Stimulated activated CD4-positive, alpha-beta T cell treated with anti-CD3 and anti-CD28 coated beads, Interleukin-12 subunit alpha, Interleukin-12 subunit beta, amount 100 ng/mL, for 4 hours (primary cell): ENCODE measurements at regions not wholly inside any gene's neighbourhood (a gene's known extent, or its start where the extent isn't known, plus 50 kb on each side); places are given as distances from the start of the nearest gene placed in this dataset.
"Not testable (repeated sequence)": the region's sequence is repeated elsewhere in the genome, so short reads cannot be mapped to it uniquely, and the experiment has no call there.

Experiments used
- DNase-seq: peaks from one replicate; pipeline ENCODE4 v3.0.0-alpha.2; 2020

- no peak for DNase-seq
Measured at GRCh38 chr20:7723284-7723683, 217.0 kb downstream of the HAO1 start.

GRCh38 chr20:7728338-7728737 lies 211.9 kb downstream of the HAO1 start:
- no peak for DNase-seq

DNA sequence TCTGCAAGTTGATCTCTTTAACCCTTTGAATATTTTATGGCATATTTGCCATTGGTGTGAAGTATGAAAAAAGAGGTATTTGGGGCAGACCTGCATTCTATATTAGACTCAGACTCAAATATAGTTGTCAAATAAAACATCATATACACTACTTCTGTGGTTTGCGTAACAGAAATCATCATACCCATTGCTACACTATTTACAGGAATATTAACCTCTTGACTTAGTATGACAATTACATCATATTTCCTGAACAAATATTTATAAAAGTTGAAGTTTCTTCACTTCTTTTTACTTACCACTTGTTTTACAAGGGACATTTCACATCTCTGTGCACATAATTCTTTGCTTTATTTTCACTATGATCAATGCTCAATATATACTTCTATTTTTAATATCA lies 206.0 kb downstream of the HAO1 start:
- no peak for DNase-seq

DNA sequence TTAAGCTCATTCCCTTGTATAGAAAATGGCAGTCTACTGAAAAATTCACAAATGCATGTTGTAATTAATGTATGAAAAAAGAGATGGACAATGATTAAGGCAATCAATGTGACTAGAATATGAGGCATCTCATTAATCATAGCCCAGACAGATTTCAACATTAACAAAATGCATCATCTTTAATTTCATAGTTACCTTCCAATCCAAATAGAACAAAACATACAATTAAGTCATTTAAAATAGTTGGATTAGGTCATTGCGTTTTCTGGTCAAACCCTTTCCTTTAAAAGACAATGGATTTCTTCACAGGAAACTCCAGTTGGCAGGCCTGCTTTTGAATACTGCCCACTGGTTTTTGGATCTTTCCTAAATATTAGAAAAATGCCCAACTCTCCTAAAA lies 203.9 kb downstream of the HAO1 start:
- DNase-seq: no peak

- DNase-seq: no peak
Measured at GRCh38 chr20:7741866-7742265, 198.4 kb downstream of the HAO1 start.

DNA sequence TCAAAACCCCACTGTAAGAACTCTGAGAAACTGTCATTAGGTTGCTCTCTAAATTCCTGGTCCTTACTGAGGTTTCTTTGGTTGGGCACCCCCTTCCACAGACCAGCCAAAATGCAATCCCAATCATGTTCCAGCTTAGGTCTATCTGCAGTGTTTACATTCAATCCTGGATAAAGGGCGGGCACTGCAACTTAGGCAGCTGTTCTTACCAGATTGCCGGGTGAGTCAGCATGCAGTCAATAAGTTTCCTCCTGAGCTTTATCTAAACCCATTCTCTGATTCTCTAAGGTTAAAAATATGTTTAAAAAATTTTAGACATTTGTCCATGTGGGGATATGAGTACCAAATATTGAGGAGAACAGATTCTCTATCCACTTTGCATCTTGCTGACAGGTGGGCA lies 197.8 kb downstream of the HAO1 start:
- DNase-seq: no peak

- DNase-seq: no peak
Measured at GRCh38 chr20:7744411-7744810, 195.8 kb downstream of the HAO1 start.

GRCh38 chr20:7748624-7749023 lies 191.6 kb downstream of the HAO1 start:
- no peak for DNase-seq

- no peak for DNase-seq
Measured at GRCh38 chr20:7754102-7754501, 186.2 kb downstream of the HAO1 start.

- DNase-seq: no peak
Measured at GRCh38 chr20:7758406-7758805, 181.9 kb downstream of the HAO1 start.

GRCh38 chr20:7760247-7761031 lies 179.8 kb downstream of the HAO1 start:
- no peak for DNase-seq

DNA sequence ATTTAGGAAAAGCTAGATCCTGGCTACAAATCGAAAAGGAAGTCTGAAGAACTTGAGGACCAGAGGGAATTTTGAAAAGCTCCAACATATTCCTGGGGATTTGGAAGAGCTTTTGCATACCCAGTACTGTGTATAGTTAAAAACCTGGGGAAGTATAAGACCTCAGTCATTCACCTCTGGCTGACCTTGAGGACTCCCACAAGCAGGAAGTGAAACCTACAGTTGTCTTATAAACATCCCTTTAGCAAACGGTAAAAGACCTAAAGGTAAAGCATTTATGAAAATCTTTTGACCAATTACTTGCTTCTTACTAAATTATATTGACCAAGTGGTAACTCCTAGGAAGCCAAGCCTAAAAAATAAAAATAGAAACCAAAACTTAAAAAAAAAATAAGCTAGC lies 175.0 kb downstream of the HAO1 start:
- no peak for DNase-seq

- DNase-seq: no peak
Measured at GRCh38 chr20:7770046-7770445, 170.2 kb downstream of the HAO1 start.

DNA sequence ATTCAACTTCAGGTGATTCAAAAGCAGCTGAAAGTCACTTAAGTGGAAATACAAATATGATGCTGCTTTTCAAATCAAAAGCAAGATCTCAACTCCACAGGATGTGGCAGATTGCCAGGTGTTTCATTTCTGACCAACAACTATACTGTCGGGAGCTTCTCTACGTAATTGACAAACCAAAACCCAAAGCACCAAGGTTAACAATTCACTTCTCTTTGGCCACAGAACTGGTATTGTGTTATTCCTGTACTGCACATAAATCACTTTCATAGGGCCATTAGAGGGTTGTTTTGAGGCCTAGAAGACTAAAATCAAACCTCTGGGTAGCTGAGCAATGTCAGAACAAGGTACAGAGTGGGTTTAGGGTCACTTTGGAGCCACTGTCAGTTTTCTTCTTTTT lies 169.7 kb downstream of the HAO1 start:
- DNase-seq: no peak

DNA sequence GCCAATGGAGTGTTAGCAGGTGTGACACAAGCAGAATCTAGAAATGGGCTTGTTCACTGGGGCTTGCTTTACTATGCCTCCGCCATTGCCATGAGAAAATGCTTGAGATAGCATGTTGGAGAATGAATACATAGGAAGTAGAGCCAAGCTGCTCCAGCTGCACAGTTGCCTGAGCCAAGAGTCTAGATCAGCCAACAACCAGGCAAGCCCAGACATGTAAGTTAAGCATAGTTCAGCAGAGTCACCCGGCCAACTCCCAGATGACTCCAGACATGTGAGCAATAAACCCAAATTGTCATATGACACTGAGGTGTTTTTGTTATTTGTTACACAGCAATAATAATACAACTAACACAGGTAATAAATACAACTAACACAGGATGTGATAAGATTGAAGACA lies 167.9 kb downstream of the HAO1 start:
- no peak for DNase-seq

DNA sequence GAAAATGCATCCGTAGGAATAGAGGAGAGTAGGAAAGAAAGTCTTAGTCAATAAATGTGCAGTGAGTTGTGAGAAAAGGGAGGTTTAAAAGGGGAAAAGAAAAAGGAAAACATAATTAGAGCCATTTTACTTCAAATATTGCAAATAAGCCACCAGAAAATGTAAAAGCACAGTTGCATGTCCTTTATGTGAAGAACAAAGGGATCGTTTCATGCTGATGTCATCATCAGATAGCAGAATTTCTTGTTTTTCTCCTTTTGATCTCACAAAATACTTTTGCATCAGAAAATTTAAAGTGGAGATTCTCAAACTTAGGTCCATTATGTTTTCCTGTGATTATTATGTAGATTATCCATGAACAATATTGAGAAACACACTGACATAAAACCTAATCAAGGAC lies 166.7 kb downstream of the HAO1 start:
- DNase-seq: no peak

DNA sequence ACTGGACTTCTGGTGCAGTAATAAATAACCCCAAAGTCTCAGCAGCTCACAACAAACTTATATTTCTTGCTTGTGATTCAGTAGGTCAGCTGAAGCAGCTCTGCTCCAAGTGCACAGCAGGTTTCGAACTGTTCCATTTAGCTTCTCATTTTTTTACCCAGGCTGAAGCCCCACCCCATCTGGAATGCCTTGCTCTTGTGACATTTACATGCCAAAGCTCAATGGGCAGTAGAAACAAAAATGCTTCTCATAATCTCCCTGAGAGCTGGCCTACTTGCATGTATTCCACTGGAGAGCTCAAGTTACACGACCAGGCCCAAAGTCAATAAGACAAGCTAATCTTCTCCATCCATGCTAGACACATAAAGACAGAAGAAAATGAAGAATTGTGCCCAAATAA lies 165.2 kb downstream of the HAO1 start:
- no peak for DNase-seq

DNA sequence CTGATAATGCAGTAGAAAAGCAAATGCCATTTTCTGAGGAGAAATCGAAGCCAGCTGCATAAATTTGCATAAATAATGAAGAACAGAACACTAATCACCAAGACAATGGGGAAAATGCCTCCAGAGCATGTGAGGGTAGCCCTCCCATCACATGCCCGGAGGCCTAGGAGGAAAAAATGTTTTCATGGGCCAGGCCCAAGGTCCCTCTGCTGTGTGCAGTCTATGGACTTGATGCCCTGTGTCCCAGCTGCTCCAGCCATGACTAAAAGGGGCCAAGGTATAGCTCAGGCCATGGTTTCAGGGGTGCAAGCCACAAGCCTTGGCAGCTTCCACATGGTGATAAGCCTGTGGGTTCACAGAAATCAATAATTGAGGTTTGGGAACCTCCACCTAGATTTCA lies 164.1 kb downstream of the HAO1 start:
- no peak for DNase-seq

- no peak for DNase-seq
Measured at GRCh38 chr20:7790189-7790588, 150.1 kb downstream of the HAO1 start.

GRCh38 chr20:7792150-7792869 lies 147.9 kb downstream of the HAO1 start:
- DNase-seq: no peak

- no peak for DNase-seq
Measured at GRCh38 chr20:7798176-7798575, 142.1 kb downstream of the HAO1 start.

DNA sequence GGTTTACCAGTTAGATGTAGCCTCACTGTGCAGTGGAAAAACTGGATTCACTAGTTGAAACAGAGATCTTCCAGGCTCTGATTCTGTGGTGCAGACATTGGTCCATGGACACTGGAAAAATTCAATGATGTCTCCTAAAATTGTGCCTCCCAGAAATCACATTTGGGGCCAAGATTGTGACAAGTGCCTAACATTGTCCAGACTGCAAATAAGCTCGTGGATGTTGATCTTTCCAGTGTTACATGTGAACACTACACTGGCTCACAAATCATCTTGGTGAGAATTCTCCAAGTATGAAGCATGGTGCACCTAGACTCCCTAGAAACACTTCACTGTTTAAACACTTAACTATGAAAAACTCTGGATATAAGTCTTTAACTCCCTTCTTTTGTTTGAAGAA lies 140.4 kb downstream of the HAO1 start:
- DNase-seq: no peak

DNA sequence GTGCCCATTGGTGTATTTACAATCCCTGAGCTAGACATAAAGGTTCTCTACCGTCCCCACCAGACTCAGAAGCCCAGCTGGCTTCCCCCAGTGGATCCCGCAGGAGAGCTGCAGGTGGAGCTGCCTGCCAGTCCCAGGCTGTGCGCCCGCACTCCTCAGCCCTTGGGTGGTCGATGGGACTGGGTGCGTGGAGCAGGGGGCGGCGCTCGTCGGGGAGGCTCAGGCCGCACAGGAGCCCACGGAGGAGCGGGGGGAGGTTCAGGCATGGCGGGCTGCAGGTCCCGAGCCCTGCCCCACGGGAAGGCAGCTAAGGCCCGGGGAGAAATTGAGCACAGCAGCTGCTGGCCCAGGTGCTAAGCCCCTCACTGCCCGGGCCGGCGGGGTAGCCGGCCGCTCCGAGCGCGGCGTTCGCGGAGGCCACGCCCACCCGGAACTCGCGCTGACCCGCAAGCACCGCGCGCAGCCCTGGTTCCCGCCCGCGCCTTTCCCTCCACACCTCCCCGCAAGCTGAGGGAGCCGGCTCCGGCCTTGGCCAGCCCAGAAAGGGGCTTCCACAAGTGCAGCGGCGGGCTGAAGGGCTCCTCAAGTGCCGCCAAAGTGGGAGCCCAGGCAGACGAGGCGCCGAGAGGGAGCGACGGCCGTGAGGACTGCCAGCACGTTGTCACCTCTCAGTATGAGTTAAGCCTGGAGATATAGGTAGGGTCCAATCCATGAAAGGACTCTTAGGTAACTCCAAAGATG lies 136.7 kb downstream of the HAO1 start:
- DNase-seq: not testable (repeated sequence)

DNA sequence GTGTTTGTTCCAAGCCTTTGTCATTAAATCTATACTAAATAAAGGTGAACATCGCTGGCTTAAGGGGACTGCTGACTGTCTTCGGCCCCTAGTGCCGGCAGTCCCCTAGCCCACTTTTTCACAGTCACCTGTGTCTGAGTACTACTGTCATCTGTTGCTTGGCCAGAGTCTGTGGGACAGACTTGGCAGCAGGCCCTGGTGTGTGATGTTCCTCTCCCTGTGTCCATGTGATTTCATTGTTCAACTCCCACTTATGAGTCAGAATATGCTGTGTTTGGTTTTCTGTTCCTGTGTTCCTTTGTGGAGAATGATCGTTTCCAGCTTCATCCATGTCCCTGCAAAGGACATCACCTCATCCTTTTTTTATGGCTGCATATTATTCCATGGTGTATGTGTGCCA lies 133.4 kb downstream of the HAO1 start:
- no peak for DNase-seq
